GM21619 (cell line): ENCODE measurements at regions not wholly inside any gene's neighbourhood (a gene's known extent, or its start where the extent isn't known, plus 50 kb on each side); places are given as distances from the start of the nearest gene placed in this dataset.
"Not testable (repeated sequence)": the region's sequence is repeated elsewhere in the genome, so short reads cannot be mapped to it uniquely, and the experiment has no call there.

Source experiments
- ATAC-seq: cut with Tn5 transposase; IDR thresholded peaks from one replicate; pipeline ENCODE4 v1.9.1; 2021; ENCODE audit not compliant: unreplicated experiment

GRCh38 chr2:167756446-167756845 is 490.9 kb downstream of the STK39 start:
- ATAC-seq: no peak

GRCh38 chr2:167753142-167753541 is 494.3 kb downstream of the STK39 start:
- no peak for ATAC-seq

GRCh38 chr2:167752734-167753133 is 494.7 kb downstream of the STK39 start:
- ATAC-seq: no peak

GRCh38 chr2:167750675-167751074 is 496.7 kb downstream of the STK39 start:
- ATAC-seq: no peak

- no peak for ATAC-seq
These were observed 497.7 kb downstream of the STK39 start for GRCh38 chr2:167749660-167750059.

- no peak for ATAC-seq
These were observed 498.4 kb downstream of the STK39 start for GRCh38 chr2:167749016-167749415.

GRCh38 chr2:167748536-167748935 is 498.9 kb downstream of the STK39 start:
- no peak for ATAC-seq

GRCh38 chr2:167745667-167746066 is 501.7 kb downstream of the STK39 start:
- ATAC-seq: no peak

GRCh38 chr2:167739921-167740320 is 507.5 kb downstream of the STK39 start:
- not testable (repeated sequence) for ATAC-seq

- no peak for ATAC-seq
These were observed 513.6 kb downstream of the STK39 start for GRCh38 chr2:167733747-167734146.

GRCh38 chr2:167732326-167732725 is 515.1 kb downstream of the STK39 start:
- no peak for ATAC-seq

GRCh38 chr2:167729911-167730310 is 517.5 kb downstream of the STK39 start:
- ATAC-seq: no peak

GRCh38 chr2:167726788-167727187 is 520.6 kb downstream of the STK39 start:
- ATAC-seq: no peak

GRCh38 chr2:167721593-167721992 is 525.8 kb downstream of the STK39 start:
- no peak for ATAC-seq

GRCh38 chr2:167719410-167719809 is 528.0 kb downstream of the STK39 start:
- no peak for ATAC-seq

- no peak for ATAC-seq
These were observed 528.8 kb downstream of the STK39 start for GRCh38 chr2:167718560-167718959.

- no peak for ATAC-seq
These were observed 531.5 kb downstream of the STK39 start for GRCh38 chr2:167715932-167716331.

- not testable (repeated sequence) for ATAC-seq
These were observed 531.9 kb downstream of the STK39 start for GRCh38 chr2:167715498-167715897.

- ATAC-seq: no peak
These were observed 535.1 kb downstream of the STK39 start for GRCh38 chr2:167712275-167712674.

- ATAC-seq: no peak
These were observed 538.4 kb downstream of the STK39 start for GRCh38 chr2:167708998-167709397.

- no peak for ATAC-seq
These were observed 540.6 kb downstream of the STK39 start for GRCh38 chr2:167706800-167707199.

- no peak for ATAC-seq
These were observed 544.0 kb downstream of the STK39 start for GRCh38 chr2:167703441-167703840.

GRCh38 chr2:167702227-167702626 is 545.2 kb downstream of the STK39 start:
- no peak for ATAC-seq

GRCh38 chr2:167701651-167702050 is 545.7 kb downstream of the STK39 start:
- ATAC-seq: no peak
